Pancreas (tissue), 10 donors: ENCODE measurements at regions not wholly inside any gene's neighbourhood (a gene's known extent, or its start where the extent isn't known, plus 50 kb on each side); places are given as distances from the start of the nearest gene placed in this dataset.

ENCODE experiments used
- ATAC-seq, 4 donors: fragments of 200-7000 bp; cut with Tn5 transposase; one replicate each; pipeline versions ENCODE4 v1.8.0 to v1.9.1; 2020; ENCODE audit warnings: mild to moderate bottlenecking in 4 of 4, moderate library complexity in 4 of 4
- DNase-seq, 6 donors: peaks; one replicate each; pipeline ENCODE4 v3.0.0-alpha.2; 2020
- FAIRE-seq: peaks from 2 replicates; lab custom pipeline; 2012; peaks lifted over from hg19 to GRCh38; lab: Jason Lieb, UNC
- H3K27ac ChIP-seq, 4 donors: fragments of 200-600 bp; sonication (generic); 1 replicate in 3 of 4; 2 replicates in 1 of 4; pipeline versions ENCODE4 v1.5.0 to v1.8.0; 2020
- H3K27me3 ChIP-seq, 4 donors: fragments of 200-600 bp; one replicate each; pipeline ENCODE4 v1.8.0; 2021
- H3K36me3 ChIP-seq, 3 donors: fragments of 200-600 bp; sonication (generic) in 1 of 3; one replicate each; pipeline versions ENCODE4 v1.5.0 to v1.8.0; 2020 to 2021
- H3K4me1 ChIP-seq, 3 donors: fragments of 200-600 bp; one replicate each; pipeline ENCODE4 v1.8.0; 2021
- H3K4me3 ChIP-seq, 4 donors: fragments of 200-600 bp; sonication (generic) in 2 of 4; one replicate each; pipeline versions ENCODE4 v1.5.0 to v1.8.0; 2020 to 2021
- H3K9me3 ChIP-seq, 4 donors: fragments of 200-600 bp; one replicate each; pipeline ENCODE4 v1.8.0; 2021
- CTCF ChIP-seq, 4 donors: fragments of 200-600 bp; sonication (generic) in 3 of 4; IDR thresholded peaks; one replicate each; pipeline versions ENCODE4 v1.5.0 to v1.8.0; 2021; ENCODE audit warnings: antibody characterized with exemption in 4 of 4
- WGBS, 2 donors: extraction: QIAGEN DNeasy Blood & Tissue Kit; methylation state at CpG; one replicate each; pipeline ENCODE4 v1.1.7; 2013; 5-methylcytosine and 5-hydroxymethylcytosine counted together
- intact Hi-C, 3 donors: fragments of 100-400 bp; cut with DNase I; formaldehyde crosslinking; loops; one replicate each; pipeline versions ENCODE4 v1.11.1 to v1.14.2; 2022
- donor health status: healthy with polysubstance abuse.
- donor health status: DM: no; HTN: no; CAD: no; lungs with moderate emphysema.
- donor health status: DM: no; HTN: no; CAD: no.
- donor health status: control.
- donor health status: control.
- donor health status: Bipolar disorder and iron deficiency.
- donor health status: DM: yes; HTN: yes; CAD: no.
- donor health status: DM: no; HTN: no; CAD: no.
- donor health status: DM: no; HTN: no; CAD: no.
- donor health status: DM: yes; HTN: yes; CAD: no.

GRCh38 chr3:23711916-23712494 lies 93.8 kb upstream of the UBE2E1 start:
- FAIRE-seq (no peak), ATAC-seq (peak in 1 of 4 donors; percentile 22), DNase-seq (no peak)
- WGBS, 2 donors: 78 to 80% methylated on average over 10 of the region's 10 CpGs
- no peak for TF ChIP-seq CTCF (IDR thresholded peaks at IDR 0.05)
- intact Hi-C loops: no loop called here
- H3K9me3 ChIP-seq: no peaks in the 10 kb centered on the region
- H3K4me3 ChIP-seq: no peak overlapping the region
- H3K27ac ChIP-seq: no peak overlapping the region
- no peaks in the 10 kb centered on the region for H3K36me3 ChIP-seq
- H3K27me3 ChIP-seq: peaks cover 0 to 8% (median 0%) of the 10 kb centered on the region in 4 donors
- no peaks in the 10 kb centered on the region for H3K4me1 ChIP-seq

- FAIRE-seq (no peak), ATAC-seq (peak in 3 of 4 donors; percentile 71 to 77 (median 74)), DNase-seq (peak in 3 of 6 donors; percentile 4 to 32 (median 22))
- TF ChIP-seq CTCF (IDR thresholded peaks at IDR 0.05): no peak
- intact Hi-C loops: no loop called here
- Histone ChIP-seq H3K27me3 (peaks cover 0 to 4% (median 0%) of the 10 kb centered on the region in 4 donors), H3K36me3 (no peaks in the 10 kb centered on the region), H3K4me1 (no peaks in the 10 kb centered on the region), H3K27ac (no peak overlapping the region), H3K9me3 (no peaks in the 10 kb centered on the region), H3K4me3 (no peak overlapping the region)
- 24% methylated on average over 9 of the region's 9 CpGs for WGBS, 2 donors
Measured at GRCh38 chr3:23712656-23713559, 92.8 kb upstream of the UBE2E1 start.

GRCh38 chr3:23713641-23714040 lies 92.1 kb upstream of the UBE2E1 start:
- intact Hi-C loops: no loop called here
- Histone ChIP-seq H3K36me3 (no peaks in the 10 kb centered on the region), H3K9me3 (no peaks in the 10 kb centered on the region), H3K4me1 (no peaks in the 10 kb centered on the region), H3K4me3 (no peak overlapping the region), H3K27me3 (no peaks in the 10 kb centered on the region), H3K27ac (no peak overlapping the region)
- no peak for DNase-seq
- WGBS, 2 donors: 78 to 88% methylated on average over 4 of the region's 4 CpGs
- no peak for TF ChIP-seq CTCF (IDR thresholded peaks at IDR 0.05)
- no peak for FAIRE-seq
- no peak for ATAC-seq

GRCh38 chr3:23720059-23720458 lies 85.7 kb upstream of the UBE2E1 start:
- Histone ChIP-seq H3K9me3 (no peaks in the 10 kb centered on the region), H3K36me3 (no peaks in the 10 kb centered on the region), H3K4me3 (no peak overlapping the region), H3K4me1 (no peaks in the 10 kb centered on the region), H3K27me3 (no peaks in the 10 kb centered on the region), H3K27ac (no peak overlapping the region)
- WGBS, 2 donors: 92 to 96% methylated on average over 2 of the region's 2 CpGs
- TF ChIP-seq CTCF (IDR thresholded peaks at IDR 0.05): no peak
- intact Hi-C loops: no loop called here
- ATAC-seq: no peak
- DNase-seq: no peak
- no peak for FAIRE-seq

- no peak overlapping the region for H3K27ac ChIP-seq
- intact Hi-C loops: no loop called here
- H3K27me3 ChIP-seq: no peaks in the 10 kb centered on the region
- FAIRE-seq: no peak
- TF ChIP-seq CTCF (IDR thresholded peaks at IDR 0.05): no peak
- no peak for ATAC-seq
- H3K4me1 ChIP-seq: no peaks in the 10 kb centered on the region
- H3K4me3 ChIP-seq: no peak overlapping the region
- WGBS, 2 donors: 45 to 88% methylated on average over 2 of the region's 2 CpGs
- H3K36me3 ChIP-seq: no peaks in the 10 kb centered on the region
- no peak for DNase-seq
- no peaks in the 10 kb centered on the region for H3K9me3 ChIP-seq
Measured at GRCh38 chr3:23720885-23721284, 84.9 kb upstream of the UBE2E1 start.
